ENCODE measurements at regions not wholly inside any gene's neighbourhood (a gene's known extent, or its start where the extent isn't known, plus 50 kb on each side); places are given as distances from the start of the nearest gene placed in this dataset.

DNA sequence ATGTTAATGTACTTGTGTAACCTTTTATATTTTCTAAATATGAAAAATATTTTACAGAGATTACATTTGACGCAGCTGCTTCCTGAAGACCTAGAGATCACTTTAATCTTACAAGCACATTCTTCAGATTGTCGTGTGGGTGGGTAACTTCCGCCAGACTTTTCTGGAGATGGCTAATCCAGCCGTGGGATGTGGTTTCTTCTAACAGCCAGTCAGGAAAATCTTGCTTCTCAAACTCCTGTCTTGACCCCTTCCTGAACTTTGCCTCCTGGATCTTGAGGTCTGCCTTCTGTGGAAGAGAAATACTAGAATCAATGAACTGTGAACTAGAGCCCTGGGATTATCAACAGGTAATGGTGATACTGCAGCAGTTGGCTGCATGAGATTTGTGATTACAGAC lies 401.6 kb upstream of the TNP1 start:
- intact Hi-C loops (cut with micrococcal nuclease), result no loop called here
- peak; percentile 38 for ATAC-seq

GRCh38 chr2:217260441-217261115 lies 400.7 kb upstream of the TNP1 start:
- no peak for DNase-seq
- intact Hi-C loops (cut with micrococcal nuclease), result no loop called here

More for the DNA sequence above, 401.6 kb upstream of the TNP1 start:
- DNase-seq, result no peak

DNA sequence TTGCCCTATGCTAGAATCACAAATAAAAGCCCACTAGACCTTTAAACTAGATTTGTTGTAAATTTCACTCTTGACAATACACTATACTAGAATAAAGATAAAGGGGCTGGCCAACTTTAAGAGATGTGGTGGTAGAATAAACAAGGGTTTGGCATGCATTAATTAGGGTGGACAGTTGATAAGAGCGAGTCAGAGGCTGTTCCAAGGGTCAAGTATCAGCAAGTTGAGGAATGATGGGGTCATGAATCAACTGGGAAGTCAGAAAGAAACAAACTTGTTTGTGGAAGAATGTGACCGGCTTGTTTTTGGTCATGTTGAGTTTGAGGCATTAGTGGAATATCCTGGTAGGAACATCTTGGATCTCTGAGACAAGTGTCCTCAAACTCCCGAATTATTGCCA lies 398.3 kb upstream of the TNP1 start:
- ATAC-seq (no peak), DNase-seq (no peak)
- intact Hi-C loops (cut with micrococcal nuclease), result no loop called here

More at GRCh38 chr2:217260441-217261115, 400.7 kb upstream of the TNP1 start:
- ATAC-seq, result no peak

- ATAC-seq, result no peak
- intact Hi-C loops (cut with micrococcal nuclease), result no loop called here
These were observed 396.4 kb upstream of the TNP1 start for GRCh38 chr2:217256251-217256650.

DNA sequence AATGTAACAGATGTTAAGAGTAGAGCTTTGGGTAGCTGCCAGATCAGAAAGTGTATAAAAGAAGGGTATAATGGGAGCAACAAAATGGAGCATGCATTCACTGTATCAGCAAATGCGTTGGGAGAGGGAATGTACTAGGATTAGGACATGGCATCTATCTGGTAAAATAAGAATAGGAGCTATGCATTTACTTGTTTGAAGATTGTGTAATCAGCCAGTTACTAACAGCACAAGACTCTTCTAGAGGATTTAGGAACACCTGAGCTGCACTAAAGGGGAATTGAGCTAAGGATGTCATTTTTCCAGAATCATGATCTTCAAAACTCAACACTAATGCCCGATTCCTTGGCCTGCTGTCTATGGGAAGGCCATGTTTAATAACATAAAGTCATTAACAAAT lies 394.2 kb upstream of the TNP1 start:
- intact Hi-C loops (cut with micrococcal nuclease), result no loop called here
- DNase-seq (no peak), ATAC-seq (no peak)

More at GRCh38 chr2:217256251-217256650, 396.4 kb upstream of the TNP1 start:
- DNase-seq, result no peak

DNA sequence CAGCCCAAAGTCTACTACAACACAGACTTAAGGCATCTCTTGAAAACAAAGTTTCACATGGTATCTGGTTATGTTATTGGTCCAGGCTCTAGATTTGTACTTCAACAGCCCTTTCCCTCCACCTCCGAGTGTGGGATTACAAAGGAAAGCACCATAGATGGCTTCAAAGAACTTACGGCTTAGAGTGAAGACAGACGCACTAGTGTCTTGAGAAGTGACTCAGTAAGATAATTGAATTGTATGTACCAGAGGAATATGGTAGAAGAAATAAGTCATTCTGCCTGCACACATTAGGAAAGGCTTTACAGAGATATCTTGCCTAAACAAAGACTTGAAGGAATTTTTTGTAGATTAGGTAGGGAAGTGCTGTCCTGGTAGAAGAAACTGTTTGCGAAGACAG lies 392.3 kb upstream of the TNP1 start:
- ATAC-seq (no peak), DNase-seq (no peak)
- intact Hi-C loops (cut with micrococcal nuclease), result no loop called here

DNA sequence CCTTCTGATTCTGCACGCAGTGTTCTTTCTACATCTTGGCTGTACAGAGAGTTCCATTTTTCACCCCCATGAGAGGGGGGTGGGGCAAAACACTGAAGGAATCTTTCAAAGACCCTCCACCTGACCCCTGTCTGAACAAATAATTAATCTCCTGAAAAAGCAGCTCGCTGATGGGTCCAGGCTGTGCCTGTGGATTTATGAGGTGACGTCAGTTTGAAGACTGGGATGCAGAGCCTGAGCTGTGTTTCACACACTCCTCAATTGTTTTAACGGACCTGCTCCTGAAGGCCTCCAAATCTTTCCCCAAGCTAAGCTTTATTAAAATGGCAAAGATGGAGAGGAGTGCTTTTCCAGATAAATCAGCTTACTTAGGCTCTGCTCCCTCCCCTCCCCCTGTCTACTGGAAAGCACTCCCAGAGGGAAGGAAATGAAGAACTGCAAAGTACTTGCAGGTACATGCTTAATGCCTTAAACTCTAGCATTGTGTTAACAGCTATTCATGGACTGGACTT lies 390.2 kb upstream of the TNP1 start:
- intact Hi-C loops (cut with micrococcal nuclease), result no loop called here
- peak; percentile 47 for ATAC-seq

DNA sequence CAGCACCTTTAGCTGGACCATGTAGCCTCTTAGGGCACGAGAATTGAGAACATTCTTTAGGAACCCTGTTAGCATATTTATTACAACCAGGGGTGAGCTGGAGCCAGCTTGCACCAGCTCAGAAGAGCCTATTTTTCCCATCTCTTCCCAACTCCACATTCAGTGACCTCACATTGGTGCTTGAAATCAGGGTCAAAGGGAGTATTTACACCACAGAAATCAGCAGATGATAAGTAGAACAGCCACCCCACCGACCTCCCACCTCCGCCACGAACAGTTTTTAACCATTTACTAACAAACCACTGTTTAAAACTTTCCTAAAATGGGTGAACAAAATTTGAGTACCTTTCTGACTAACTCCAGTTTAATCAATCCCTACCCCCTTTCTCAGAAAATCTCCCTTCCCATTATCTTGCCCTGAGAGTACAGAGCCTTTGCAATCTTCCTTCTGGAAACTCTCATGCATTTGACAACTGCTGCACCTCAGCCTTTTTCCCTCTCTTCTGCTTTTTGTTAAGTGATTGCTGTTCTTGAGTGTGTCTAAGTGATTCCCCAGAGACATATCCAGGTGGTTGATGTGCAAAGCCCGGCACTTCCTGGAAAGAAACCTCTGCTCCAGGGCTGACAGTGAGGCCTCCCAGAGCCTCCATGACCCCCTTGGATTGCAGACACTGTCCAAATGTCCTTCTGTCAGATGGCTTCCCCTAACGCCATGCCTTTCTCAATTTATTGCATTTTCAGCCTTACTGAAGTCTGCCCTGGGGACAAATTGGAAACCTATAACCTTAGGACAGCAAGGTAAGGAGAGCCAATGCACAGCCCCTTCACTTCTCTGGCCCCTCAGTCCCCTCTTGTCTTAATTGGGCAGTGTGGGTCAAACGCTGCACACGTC lies 389.5 kb upstream of the TNP1 start:
- ATAC-seq (no peak), DNase-seq (no peak)
- intact Hi-C loops (cut with micrococcal nuclease), result no loop called here

More for the DNA sequence above, 390.2 kb upstream of the TNP1 start:
- DNase-seq, result no peak

- intact Hi-C loops (cut with micrococcal nuclease), result no loop called here
- DNase-seq (peak; percentile 81), ATAC-seq (peak; percentile 92)
These were observed 388.6 kb upstream of the TNP1 start for GRCh38 chr2:217248312-217248935.

DNA sequence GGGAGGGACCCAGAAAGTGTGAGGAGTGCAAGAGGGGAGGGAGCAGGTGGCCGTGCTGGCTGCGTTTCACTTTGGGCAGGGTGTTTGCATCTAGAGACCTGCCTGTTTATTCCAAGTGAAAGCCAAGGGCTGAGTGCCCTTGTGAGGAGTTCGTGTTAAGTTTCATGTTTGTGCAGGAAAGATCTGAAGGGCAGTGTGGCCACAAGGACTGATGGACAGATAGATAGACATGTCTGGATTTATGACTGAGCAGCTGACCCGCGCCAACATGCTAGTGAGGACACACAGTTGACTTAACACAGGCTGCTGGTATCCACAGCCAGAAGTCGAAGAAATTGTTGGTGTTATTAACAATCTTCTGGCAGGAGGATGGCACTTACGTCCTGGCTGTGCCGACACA lies 387.6 kb upstream of the TNP1 start:
- ATAC-seq (no peak), DNase-seq (no peak)
- intact Hi-C loops (cut with micrococcal nuclease), result no loop called here

- intact Hi-C loops (cut with micrococcal nuclease), result no loop called here
- DNase-seq (no peak), ATAC-seq (no peak)
These were observed 386.2 kb upstream of the TNP1 start for GRCh38 chr2:217246108-217246507.

DNA sequence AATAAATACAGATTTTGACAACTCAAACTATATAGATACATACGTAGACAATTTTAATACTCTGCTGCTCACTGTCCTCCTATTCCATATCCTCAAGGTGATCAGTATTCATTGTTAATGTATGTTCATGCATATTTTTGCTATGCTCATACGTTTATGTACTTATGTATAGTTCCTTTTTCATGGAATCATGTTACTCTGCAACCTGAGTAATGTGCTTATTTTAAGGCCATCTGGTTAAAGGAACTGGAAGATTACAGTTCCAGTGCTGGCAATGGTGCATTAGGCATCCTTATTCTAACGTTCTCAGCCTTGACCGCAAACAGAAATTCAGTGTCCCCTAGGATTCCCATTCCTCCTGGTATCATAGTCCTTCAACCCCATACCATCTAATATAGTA lies 385.0 kb upstream of the TNP1 start:
- intact Hi-C loops (cut with micrococcal nuclease), result no loop called here
- ATAC-seq, result no peak

GRCh38 chr2:217242947-217243346 lies 383.1 kb upstream of the TNP1 start:
- no peak for DNase-seq
- no peak for ATAC-seq
- intact Hi-C loops (cut with micrococcal nuclease), result no loop called here

More for the DNA sequence above, 385.0 kb upstream of the TNP1 start:
- DNase-seq, result no peak

- intact Hi-C loops (cut with micrococcal nuclease), result no loop called here
- ATAC-seq, result peak; percentile 30
- DNase-seq, result no peak
These were observed 371.9 kb upstream of the TNP1 start for GRCh38 chr2:217231724-217232123.

- no peak for ATAC-seq
- no peak for DNase-seq
- intact Hi-C loops (cut with micrococcal nuclease), result no loop called here
These were observed 371.3 kb upstream of the TNP1 start for GRCh38 chr2:217231212-217231611.

DNA sequence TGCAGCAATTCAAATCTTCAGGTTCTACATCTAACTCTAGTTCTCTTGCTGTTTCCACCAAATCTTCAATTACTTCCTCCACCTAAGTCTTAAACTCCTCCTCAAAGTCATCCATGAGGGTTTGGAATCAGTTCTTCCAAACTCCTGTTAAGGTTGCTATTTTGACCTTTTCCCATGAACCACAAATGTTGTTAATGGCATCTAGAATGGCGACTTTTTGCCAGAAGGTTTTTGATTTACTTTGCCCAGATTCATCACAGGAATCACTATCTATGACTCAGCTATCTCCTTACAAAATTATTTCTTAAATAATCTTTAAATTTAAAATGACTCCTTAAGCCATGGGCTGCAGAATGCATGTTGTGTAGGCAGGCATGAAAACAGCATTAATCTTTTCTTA lies 368.9 kb upstream of the TNP1 start:
- intact Hi-C loops (cut with micrococcal nuclease), result no loop called here
- DNase-seq, result no peak

DNA sequence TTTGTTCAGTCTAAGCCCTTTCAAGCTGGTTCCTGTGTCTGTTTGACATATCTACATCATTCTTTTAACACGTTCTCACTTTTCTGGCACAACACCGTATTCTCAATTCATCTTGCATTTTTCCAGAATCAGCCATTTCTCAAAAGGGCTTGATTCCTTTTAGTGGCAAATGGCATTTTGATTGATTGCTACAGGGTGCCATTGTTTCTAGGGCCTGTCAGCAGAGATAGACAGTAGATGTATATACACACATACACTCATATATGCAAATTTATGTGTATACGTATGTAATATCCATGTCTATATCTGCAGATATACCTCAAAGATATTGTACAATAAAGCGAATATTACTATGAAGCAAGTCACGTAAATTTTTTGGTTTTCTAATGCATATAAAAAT lies 367.9 kb upstream of the TNP1 start:
- DNase-seq (no peak), ATAC-seq (no peak)
- intact Hi-C loops (cut with micrococcal nuclease), result no loop called here

More for the DNA sequence above, 368.9 kb upstream of the TNP1 start:
- ATAC-seq, result no peak

- ATAC-seq (no peak), DNase-seq (no peak)
- intact Hi-C loops (cut with micrococcal nuclease), result no loop called here
These were observed 365.7 kb upstream of the TNP1 start for GRCh38 chr2:217225596-217225995.

- no peak for DNase-seq
- peak; percentile 71 for ATAC-seq
- intact Hi-C loops (cut with micrococcal nuclease), result no loop called here
These were observed 363.5 kb upstream of the TNP1 start for GRCh38 chr2:217223222-217223930.

All from left ventricle myocardium superior (tissue), 1 donor.